ENCODE measurements at regions not wholly inside any gene's neighbourhood (a gene's known extent, or its start where the extent isn't known, plus 50 kb on each side); places are given as distances from the start of the nearest gene placed in this dataset.

GRCh38 chr18:46283268-46283667, 179.1 kb downstream of the HAUS1 start:
- TF ChIP-seq PHF8 (IDR thresholded peaks at IDR 0.05; ENCODE audit: borderline replicate concordance, low read depth), result no peak
- TF ChIP-seq MAZ (IDR thresholded peaks at IDR 0.05; ENCODE audit: borderline replicate concordance, low read depth, low read length), result no peak
- no peak for TF ChIP-seq NFE2L2 (conservative IDR thresholded peaks at IDR 0.05; ENCODE audit: low read length)
- no peaks in the 10 kb centered on the region for H3K4me1 ChIP-seq
- no peak overlapping the region for H3K4me2 ChIP-seq
- no peaks in the 10 kb centered on the region for H3K9me3 ChIP-seq
- DNase-seq (ENCODE audit: low read depth in 1 of 2, low spot score in 1 of 2) (no peak), ATAC-seq (no peak), FAIRE-seq (no peak)
- CTCF ChIA-PET, result interaction anchor here (0.5 to 6.2 kb wide), 4 partner anchors 35 to 376 kb away, joined by 3 to 109 read pairs (median 40); partner anchors contain the start of gene LOXHD1
- POLR2A ChIA-PET, result no interaction called here
- H3K4me3 ChIP-seq, result no peak overlapping the region
- WGBS (ENCODE audit: missing lambda C conversion rate), result 66% methylated on average over 7 of the region's 7 CpGs
- no peak overlapping the region for H3K27ac ChIP-seq

GRCh38 chr18:46283895-46284295, 179.7 kb downstream of the HAUS1 start:
- FAIRE-seq (no peak), DNase-seq (ENCODE audit: low read depth in 1 of 2, low spot score in 1 of 2) (no peak), ATAC-seq (no peak)
- H3K4me3 ChIP-seq, result no peak overlapping the region
- ChIA-PET POLR2A (no interaction called here), CTCF (interaction anchor here (0.6 to 6.2 kb wide), 2 partner anchors 80 to 375 kb away, joined by 3 to 109 read pairs; partner anchors contain the start of gene LOXHD1)
- 39% methylated on average over 2 of the region's 4 CpGs for WGBS (ENCODE audit: missing lambda C conversion rate)
- no peaks in the 10 kb centered on the region for H3K4me1 ChIP-seq
- H3K27ac ChIP-seq, result no peak overlapping the region
- no peaks in the 10 kb centered on the region for H3K9me3 ChIP-seq
- no peak overlapping the region for H3K4me2 ChIP-seq
- TF ChIP-seq ZC3H11A (IDR thresholded peaks at IDR 0.05) (no peak), REST (IDR thresholded peaks at IDR 0.05) (peak; percentile 38; the same call in 1 of the 2 replicates)

GRCh38 chr18:46289463-46289862, 185.3 kb downstream of the HAUS1 start:
- H3K27ac ChIP-seq, result no peak overlapping the region
- H3K9me3 ChIP-seq, result no peaks in the 10 kb centered on the region
- CTCF ChIA-PET, result interaction anchor here (0.8 kb wide), 1 partner anchor 116 kb away, joined by 3 read pairs; a partner anchor contains a TSS
- H3K4me1 ChIP-seq, result no peaks in the 10 kb centered on the region
- H3K4me3 ChIP-seq, result no peak overlapping the region
- FAIRE-seq (no peak), ATAC-seq (no peak), DNase-seq (ENCODE audit: low read depth in 1 of 2, low spot score in 1 of 2) (no peak)
- no peak overlapping the region for H3K4me2 ChIP-seq
- POLR2A ChIA-PET, result no interaction called here
- no peak for TF ChIP-seq ESRRA (IDR thresholded peaks at IDR 0.05; ENCODE audit: borderline replicate concordance, low read length)
- no peak for TF ChIP-seq TFCP2L1 (CRISPR knock-in tag; IDR thresholded peaks at IDR 0.05)
- TF ChIP-seq CHD2 (IDR thresholded peaks at IDR 0.05; ENCODE audit: low read length, partially characterized antibody), result no peak
- no peak for TF ChIP-seq ZC3H11A (IDR thresholded peaks at IDR 0.05)
- 77% methylated on average over 3 of the region's 3 CpGs for WGBS (ENCODE audit: missing lambda C conversion rate)

- POLR2A ChIA-PET, result no interaction called here
- H3K9me3 ChIP-seq, result no peaks in the 10 kb centered on the region
These were observed 185.7 kb downstream of the HAUS1 start for GRCh38 chr18:46289931-46290330.

More at GRCh38 chr18:46289931-46290330, 185.7 kb downstream of the HAUS1 start:
- ATAC-seq (no peak), FAIRE-seq (no peak), DNase-seq (ENCODE audit: low read depth in 1 of 2, low spot score in 1 of 2) (no peak)
- WGBS (ENCODE audit: missing lambda C conversion rate), result 46% methylated on average over 4 of the region's 4 CpGs
- Histone ChIP-seq H3K4me3 (no peak overlapping the region), H3K27ac (no peak overlapping the region), H3K4me1 (no peaks in the 10 kb centered on the region), H3K4me2 (no peak overlapping the region)
- CTCF ChIA-PET, result interaction anchor here (0.8 to 1.4 kb wide), 2 partner anchors 8 to 116 kb away, joined by 3 to 7 read pairs; a partner anchor contains a TSS
- TF ChIP-seq ESRRA (IDR thresholded peaks at IDR 0.05; ENCODE audit: borderline replicate concordance, low read length) (no peak), CHD2 (IDR thresholded peaks at IDR 0.05; ENCODE audit: low read length, partially characterized antibody) (no peak), FOSB (CRISPR knock-in tag; IDR thresholded peaks at IDR 0.05) (no peak), CEBPB (IDR thresholded peaks at IDR 0.05) (no peak), EP300 (IDR thresholded peaks at IDR 0.05) (no peak), NR3C1 (IDR thresholded peaks at IDR 0.05) (no peak), HES2 (IDR thresholded peaks at IDR 0.05) (no peak), PBX3 (IDR thresholded peaks at IDR 0.05) (no peak)

All from A549 (cell line).